Activated CD8-positive, alpha-beta memory T cell treated with anti-CD3 and anti-CD28 coated beads, Interleukin-2, amount 50 U/mL, for 48 hours (primary cell): ENCODE measurements at regions not wholly inside any gene's neighbourhood (a gene's known extent, or its start where the extent isn't known, plus 50 kb on each side); places are given as distances from the start of the nearest gene placed in this dataset.

Source experiments
- DNase-seq: peaks from one replicate; pipeline ENCODE4 v3.0.0-alpha.2; 2020

- DNase-seq: no peak
These were observed 191.5 kb upstream of the S1PR3 start for GRCh38 chr9:88799541-88800328.

GRCh38 chr9:88800329-88800682 lies 191.0 kb upstream of the S1PR3 start:
- DNase-seq: no peak

GRCh38 chr9:88801214-88801796 lies 190.0 kb upstream of the S1PR3 start:
- no peak for DNase-seq

GRCh38 chr9:88802533-88802932 lies 188.7 kb upstream of the S1PR3 start:
- DNase-seq: no peak

- DNase-seq: no peak
These were observed 187.6 kb upstream of the S1PR3 start for GRCh38 chr9:88803546-88804253.

- DNase-seq: no peak
These were observed 187.0 kb upstream of the S1PR3 start for GRCh38 chr9:88804254-88804596.

GRCh38 chr9:88805217-88805943 lies 185.9 kb upstream of the S1PR3 start:
- DNase-seq: no peak

- DNase-seq: no peak
These were observed 183.8 kb upstream of the S1PR3 start for GRCh38 chr9:88807426-88807825.

GRCh38 chr9:88808019-88808656 lies 183.1 kb upstream of the S1PR3 start:
- no peak for DNase-seq

GRCh38 chr9:88808761-88809354 lies 182.4 kb upstream of the S1PR3 start:
- DNase-seq: no peak

GRCh38 chr9:88809355-88810161 lies 181.7 kb upstream of the S1PR3 start:
- DNase-seq: no peak

GRCh38 chr9:88810826-88811225 lies 180.4 kb upstream of the S1PR3 start:
- DNase-seq: no peak

- DNase-seq: no peak
These were observed 179.8 kb upstream of the S1PR3 start for GRCh38 chr9:88811511-88811910.

GRCh38 chr9:88812938-88813637 lies 178.2 kb upstream of the S1PR3 start:
- DNase-seq: no peak

- DNase-seq: no peak
These were observed 177.5 kb upstream of the S1PR3 start for GRCh38 chr9:88813638-88814209.

- DNase-seq: no peak
These were observed 176.7 kb upstream of the S1PR3 start for GRCh38 chr9:88814577-88814976.

- DNase-seq: no peak
These were observed 175.1 kb upstream of the S1PR3 start for GRCh38 chr9:88816141-88816540.

GRCh38 chr9:88816591-88816990 lies 174.7 kb upstream of the S1PR3 start:
- no peak for DNase-seq

- DNase-seq: no peak
These were observed 173.6 kb upstream of the S1PR3 start for GRCh38 chr9:88817628-88818027.

- no peak for DNase-seq
These were observed 172.6 kb upstream of the S1PR3 start for GRCh38 chr9:88818495-88819201.
